ENCODE measurements at regions not wholly inside any gene's neighbourhood (a gene's known extent, or its start where the extent isn't known, plus 50 kb on each side); places are given as distances from the start of the nearest gene placed in this dataset.

- H3K4me1 ChIP-seq (replicated peaks in 1 of 4; ENCODE audit: control insufficient read depth in 3 of 4, insufficient read depth in 4 of 4, low read length in 3 of 4): peaks cover 0 to 6% (median 0%) of the 10 kb centered on the region in 4 experiments; a peak in 2 of 7 replicates
- ChIA-PET CTCF (ENCODE audit: partially characterized antibody) (interaction anchor here (0.7 to 0.9 kb wide), 4 partner anchors 10 to 95 kb away, joined by 3 to 5 read pairs (median 3); no protein-coding TSS in a partner anchor), POLR2A (ENCODE audit: partially characterized antibody) (interaction anchor here (0.7 to 1.3 kb wide), 2 partner anchors 9 to 12 kb away, joined by 3 read pairs; no protein-coding TSS in a partner anchor)
- H3K4me3 ChIP-seq (ENCODE audit: extremely low read depth in 1 of 4, insufficient read depth in 2 of 4, low read depth in 3 of 4, low read length in 4 of 4): no peak overlapping the region
- H2AK5ac ChIP-seq (ENCODE audit: low read depth, low read length): no peak overlapping the region
- H2BK12ac ChIP-seq (ENCODE audit: low read depth, low read length): no peak overlapping the region
- H4K91ac ChIP-seq (replicated peaks; ENCODE audit: insufficient read length, low read length): no peak overlapping the region
- H4K5ac ChIP-seq (ENCODE audit: insufficient read length, low read depth, low read length): no peak overlapping the region
- H3K4ac ChIP-seq (replicated peaks; ENCODE audit: insufficient read length, low read depth, low read length): no peak overlapping the region
- no peak overlapping the region for H2BK120ac ChIP-seq (replicated peaks; ENCODE audit: low read depth, low read length)
- H3K9ac ChIP-seq (replicated peaks in 1 of 4; ENCODE audit: extremely low read depth in 1 of 4, low read depth in 3 of 4, low read length in 3 of 4): no peak overlapping the region
- H3K18ac ChIP-seq (ENCODE audit: extremely low read depth, low read length): no peak overlapping the region
- H3K23ac ChIP-seq (ENCODE audit: insufficient read length): no peak overlapping the region
- no peak overlapping the region for H3K27ac ChIP-seq (ENCODE audit: low read depth, low read length)
- FAIRE-seq (no peak), DNase-seq (ENCODE audit: low read depth in 1 of 2, low spot score in 2 of 2) (no peak)
- no peak overlapping the region for H3K56ac ChIP-seq (replicated peaks; ENCODE audit: insufficient read length, low read depth, low read length)
- no peak overlapping the region for H2BK20ac ChIP-seq (ENCODE audit: low read length)
- H4K8ac ChIP-seq (ENCODE audit: extremely low read depth, insufficient read depth, low read length): no peak overlapping the region
- H3K14ac ChIP-seq (ENCODE audit: insufficient read length): no peak overlapping the region
- no peaks in the 10 kb centered on the region for H3K9me3 ChIP-seq (ENCODE audit: insufficient read depth in 2 of 2, low read depth in 1 of 2, low read length in 1 of 2)
- 88% methylated on average over 3 of the region's 3 CpGs; no CpG with 5 or more reads in 1 of the 2 experiments for WGBS, 2 experiments (ENCODE audit: extremely low coverage in 1 of 2, insufficient coverage in 1 of 2, insufficient read length in 1 of 2, insufficient replicate concordance in 2 of 2, low coverage in 1 of 2, low lambda C conversion rate in 2 of 2, missing lambda C conversion rate in 1 of 2)
- no peaks in the 10 kb centered on the region for H4K20me1 ChIP-seq (replicated peaks in 1 of 2; ENCODE audit: control insufficient read depth in 1 of 2, insufficient read depth in 2 of 2, low read length in 2 of 2)
- H3K23me2 ChIP-seq (ENCODE audit: low read depth, low read length): no peaks in the 10 kb centered on the region
- no peaks in the 10 kb centered on the region for H3K79me2 ChIP-seq (ENCODE audit: control insufficient read depth in 1 of 2, insufficient read depth in 2 of 2, low read length in 2 of 2)
- H3K27me3 ChIP-seq (replicated peaks in 1 of 4; ENCODE audit: control insufficient read depth in 3 of 4, extremely low read depth in 1 of 4, insufficient read depth in 3 of 4, low read length in 3 of 4): peaks cover 0 to 3% (median 0%) of the 10 kb centered on the region in 4 experiments; a peak in 1 of 7 replicates
- H3K79me1 ChIP-seq (ENCODE audit: low read depth, low read length): no peaks in the 10 kb centered on the region
- no peak overlapping the region for H2BK15ac ChIP-seq (ENCODE audit: low read length)
- no peak overlapping the region for H2AFZ ChIP-seq (ENCODE audit: low read length)
- H2BK5ac ChIP-seq (ENCODE audit: low read depth, low read length): no peak overlapping the region
- no peak overlapping the region for H3K4me2 ChIP-seq (ENCODE audit: insufficient read depth in 1 of 2, low read depth in 2 of 2, low read length in 2 of 2)
- H3K36me3 ChIP-seq (ENCODE audit: control insufficient read depth in 2 of 4, insufficient read depth in 4 of 4, low read length in 3 of 4): no peaks in the 10 kb centered on the region
- no peak for TF ChIP-seq SP2 (IDR thresholded peaks at IDR 0.05; ENCODE audit: low read length)
- no peak for TF ChIP-seq JUN (IDR thresholded peaks at IDR 0.05; ENCODE audit: low read depth, low read length)
- no peak for TF ChIP-seq CHD1 (IDR thresholded peaks at IDR 0.05; ENCODE audit: low read depth, low read length)
- TF ChIP-seq POLR2A (IDR thresholded peaks at IDR 0.05; ENCODE audit: control extremely low read depth in 1 of 2, low read depth in 2 of 2, low read length in 2 of 2): no peak
- TF ChIP-seq POLR2AphosphoS5 (IDR thresholded peaks at IDR 0.05; ENCODE audit: low read depth, low read length): no peak
- TF ChIP-seq CEBPB (IDR thresholded peaks at IDR 0.05; ENCODE audit: low read depth, low read length): no peak
- no peak for TF ChIP-seq CREB1 (IDR thresholded peaks at IDR 0.05)
Measured at GRCh38 chr5:172561151-172561550, 79.9 kb upstream of the NEURL1B start.

Data from H1 (cell line).